ENCODE measurements at regions not wholly inside any gene's neighbourhood (a gene's known extent, or its start where the extent isn't known, plus 50 kb on each side); places are given as distances from the start of the nearest gene placed in this dataset.

- no peaks in the 10 kb centered on the region for H3K79me2 ChIP-seq (replicated peaks; ENCODE audit: insufficient read depth)
- peaks cover 100% of the 10 kb centered on the region for H3K27me3 ChIP-seq (ENCODE audit: insufficient read depth)
- no peaks in the 10 kb centered on the region for H3F3A ChIP-seq (replicated peaks; ENCODE audit: low read depth)
- no peaks in the 10 kb centered on the region for H3K36me3 Mint-ChIP-seq (ENCODE audit: low read depth)
- no peak overlapping the region for H3K27ac ChIP-seq (ENCODE audit: low read depth)
- no peak overlapping the region for H3K4me3 Mint-ChIP-seq
- H3K27me3 Mint-ChIP-seq (ENCODE audit: insufficient read depth, low read depth, poor library complexity) = peaks cover 49% of the 10 kb centered on the region
- 0 out of 2 replicates have a peak overlapping the region, but pooled peaks have one; percentile 13 for H3K4me3 ChIP-seq
- TF ChIP-seq, protein P1, sequence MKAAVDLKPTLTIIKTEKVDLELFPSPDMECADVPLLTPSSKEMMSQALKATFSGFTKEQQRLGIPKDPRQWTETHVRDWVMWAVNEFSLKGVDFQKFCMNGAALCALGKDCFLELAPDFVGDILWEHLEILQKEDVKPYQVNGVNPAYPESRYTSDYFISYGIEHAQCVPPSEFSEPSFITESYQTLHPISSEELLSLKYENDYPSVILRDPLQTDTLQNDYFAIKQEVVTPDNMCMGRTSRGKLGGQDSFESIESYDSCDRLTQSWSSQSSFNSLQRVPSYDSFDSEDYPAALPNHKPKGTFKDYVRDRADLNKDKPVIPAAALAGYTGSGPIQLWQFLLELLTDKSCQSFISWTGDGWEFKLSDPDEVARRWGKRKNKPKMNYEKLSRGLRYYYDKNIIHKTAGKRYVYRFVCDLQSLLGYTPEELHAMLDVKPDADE (IDR thresholded peaks at IDR 0.05) = no peak
- TF ChIP-seq ZNF331 (CRISPR knock-in tag; IDR thresholded peaks at IDR 0.05; ENCODE audit: low read depth) (no peak), NANOG (IDR thresholded peaks at IDR 0.05; ENCODE audit: borderline replicate concordance) (no peak), ZNF114 (CRISPR knock-in tag; IDR thresholded peaks at IDR 0.05) (no peak), JUNB (IDR thresholded peaks at IDR 0.05; ENCODE audit: unreplicated experiment) (no peak), EZH2phosphoT487 (IDR thresholded peaks at IDR 0.05; ENCODE audit: unreplicated experiment) (no peak), CTCF (conservative IDR thresholded peaks at IDR 0.05; ENCODE audit: low read depth in 2 of 2) (no peak), CREB1 (CRISPR knock-in tag; IDR thresholded peaks at IDR 0.05; ENCODE audit: low read depth) (no peak), STAT1 (IDR thresholded peaks at IDR 0.05; ENCODE audit: unreplicated experiment) (no peak), POLR2AphosphoS5 (IDR thresholded peaks at IDR 0.05; ENCODE audit: low read depth) (no peak), EZH2 (IDR thresholded peaks at IDR 0.05; ENCODE audit: low read depth, unreplicated experiment) (no peak)
- DNase-seq (ENCODE audit: low spot score) (peak; percentile 55), ATAC-seq (peak; percentile 82)
- H3K9me2 ChIP-seq (ENCODE audit: insufficient read depth) = no peaks in the 10 kb centered on the region
- H2AFZ ChIP-seq = no peak overlapping the region
- H3K36me3 ChIP-seq (ENCODE audit: insufficient read depth) = no peaks in the 10 kb centered on the region
- peaks cover 13% of the 10 kb centered on the region for H4K20me1 ChIP-seq (replicated peaks; ENCODE audit: insufficient read depth)
- H3K4me2 ChIP-seq = peak overlapping the region; percentile 68
- peaks cover 15% of the 10 kb centered on the region; the same call in 2 of the 3 replicates for H3K4me1 Mint-ChIP-seq
- H3K9me3 Mint-ChIP-seq = no peaks in the 10 kb centered on the region
- H3K27ac Mint-ChIP-seq = no peak overlapping the region
- H3K4me1 ChIP-seq (ENCODE audit: insufficient read depth) = peaks cover 36% of the 10 kb centered on the region
These were observed 203.5 kb downstream of the EPM2A start for GRCh38 chr6:145531822-145532221.

GRCh38 chr6:145532361-145532760 is 203.0 kb downstream of the EPM2A start:
- Mint-ChIP-seq H3K9me3 (no peaks in the 10 kb centered on the region), H3K27me3 (ENCODE audit: insufficient read depth, low read depth, poor library complexity) (peaks cover 49% of the 10 kb centered on the region), H3K4me1 (peaks cover 15% of the 10 kb centered on the region; the same call in 2 of the 3 replicates), H3K4me3 (no peak overlapping the region), H3K27ac (no peak overlapping the region), H3K36me3 (ENCODE audit: low read depth) (no peaks in the 10 kb centered on the region)
- Histone ChIP-seq H3F3A (replicated peaks; ENCODE audit: low read depth) (no peaks in the 10 kb centered on the region), H3K4me2 (peak overlapping the region; percentile 68), H3K79me2 (replicated peaks; ENCODE audit: insufficient read depth) (no peaks in the 10 kb centered on the region), H3K27me3 (ENCODE audit: insufficient read depth) (peaks cover 100% of the 10 kb centered on the region), H3K9me2 (ENCODE audit: insufficient read depth) (no peaks in the 10 kb centered on the region), H3K36me3 (ENCODE audit: insufficient read depth) (no peaks in the 10 kb centered on the region), H3K4me3 (peak overlapping the region; percentile 24; the same call in 1 of the 2 replicates), H2AFZ (no peak overlapping the region), H3K27ac (ENCODE audit: low read depth) (no peak overlapping the region), H3K4me1 (ENCODE audit: insufficient read depth) (peaks cover 36% of the 10 kb centered on the region), H4K20me1 (replicated peaks; ENCODE audit: insufficient read depth) (peaks cover 13% of the 10 kb centered on the region)
- peak; percentile 81 for ATAC-seq
- TF ChIP-seq NANOG (IDR thresholded peaks at IDR 0.05; ENCODE audit: borderline replicate concordance) (peak; percentile 92), CREB1 (CRISPR knock-in tag; IDR thresholded peaks at IDR 0.05; ENCODE audit: low read depth) (no peak)
- TF ChIP-seq, protein P2, sequence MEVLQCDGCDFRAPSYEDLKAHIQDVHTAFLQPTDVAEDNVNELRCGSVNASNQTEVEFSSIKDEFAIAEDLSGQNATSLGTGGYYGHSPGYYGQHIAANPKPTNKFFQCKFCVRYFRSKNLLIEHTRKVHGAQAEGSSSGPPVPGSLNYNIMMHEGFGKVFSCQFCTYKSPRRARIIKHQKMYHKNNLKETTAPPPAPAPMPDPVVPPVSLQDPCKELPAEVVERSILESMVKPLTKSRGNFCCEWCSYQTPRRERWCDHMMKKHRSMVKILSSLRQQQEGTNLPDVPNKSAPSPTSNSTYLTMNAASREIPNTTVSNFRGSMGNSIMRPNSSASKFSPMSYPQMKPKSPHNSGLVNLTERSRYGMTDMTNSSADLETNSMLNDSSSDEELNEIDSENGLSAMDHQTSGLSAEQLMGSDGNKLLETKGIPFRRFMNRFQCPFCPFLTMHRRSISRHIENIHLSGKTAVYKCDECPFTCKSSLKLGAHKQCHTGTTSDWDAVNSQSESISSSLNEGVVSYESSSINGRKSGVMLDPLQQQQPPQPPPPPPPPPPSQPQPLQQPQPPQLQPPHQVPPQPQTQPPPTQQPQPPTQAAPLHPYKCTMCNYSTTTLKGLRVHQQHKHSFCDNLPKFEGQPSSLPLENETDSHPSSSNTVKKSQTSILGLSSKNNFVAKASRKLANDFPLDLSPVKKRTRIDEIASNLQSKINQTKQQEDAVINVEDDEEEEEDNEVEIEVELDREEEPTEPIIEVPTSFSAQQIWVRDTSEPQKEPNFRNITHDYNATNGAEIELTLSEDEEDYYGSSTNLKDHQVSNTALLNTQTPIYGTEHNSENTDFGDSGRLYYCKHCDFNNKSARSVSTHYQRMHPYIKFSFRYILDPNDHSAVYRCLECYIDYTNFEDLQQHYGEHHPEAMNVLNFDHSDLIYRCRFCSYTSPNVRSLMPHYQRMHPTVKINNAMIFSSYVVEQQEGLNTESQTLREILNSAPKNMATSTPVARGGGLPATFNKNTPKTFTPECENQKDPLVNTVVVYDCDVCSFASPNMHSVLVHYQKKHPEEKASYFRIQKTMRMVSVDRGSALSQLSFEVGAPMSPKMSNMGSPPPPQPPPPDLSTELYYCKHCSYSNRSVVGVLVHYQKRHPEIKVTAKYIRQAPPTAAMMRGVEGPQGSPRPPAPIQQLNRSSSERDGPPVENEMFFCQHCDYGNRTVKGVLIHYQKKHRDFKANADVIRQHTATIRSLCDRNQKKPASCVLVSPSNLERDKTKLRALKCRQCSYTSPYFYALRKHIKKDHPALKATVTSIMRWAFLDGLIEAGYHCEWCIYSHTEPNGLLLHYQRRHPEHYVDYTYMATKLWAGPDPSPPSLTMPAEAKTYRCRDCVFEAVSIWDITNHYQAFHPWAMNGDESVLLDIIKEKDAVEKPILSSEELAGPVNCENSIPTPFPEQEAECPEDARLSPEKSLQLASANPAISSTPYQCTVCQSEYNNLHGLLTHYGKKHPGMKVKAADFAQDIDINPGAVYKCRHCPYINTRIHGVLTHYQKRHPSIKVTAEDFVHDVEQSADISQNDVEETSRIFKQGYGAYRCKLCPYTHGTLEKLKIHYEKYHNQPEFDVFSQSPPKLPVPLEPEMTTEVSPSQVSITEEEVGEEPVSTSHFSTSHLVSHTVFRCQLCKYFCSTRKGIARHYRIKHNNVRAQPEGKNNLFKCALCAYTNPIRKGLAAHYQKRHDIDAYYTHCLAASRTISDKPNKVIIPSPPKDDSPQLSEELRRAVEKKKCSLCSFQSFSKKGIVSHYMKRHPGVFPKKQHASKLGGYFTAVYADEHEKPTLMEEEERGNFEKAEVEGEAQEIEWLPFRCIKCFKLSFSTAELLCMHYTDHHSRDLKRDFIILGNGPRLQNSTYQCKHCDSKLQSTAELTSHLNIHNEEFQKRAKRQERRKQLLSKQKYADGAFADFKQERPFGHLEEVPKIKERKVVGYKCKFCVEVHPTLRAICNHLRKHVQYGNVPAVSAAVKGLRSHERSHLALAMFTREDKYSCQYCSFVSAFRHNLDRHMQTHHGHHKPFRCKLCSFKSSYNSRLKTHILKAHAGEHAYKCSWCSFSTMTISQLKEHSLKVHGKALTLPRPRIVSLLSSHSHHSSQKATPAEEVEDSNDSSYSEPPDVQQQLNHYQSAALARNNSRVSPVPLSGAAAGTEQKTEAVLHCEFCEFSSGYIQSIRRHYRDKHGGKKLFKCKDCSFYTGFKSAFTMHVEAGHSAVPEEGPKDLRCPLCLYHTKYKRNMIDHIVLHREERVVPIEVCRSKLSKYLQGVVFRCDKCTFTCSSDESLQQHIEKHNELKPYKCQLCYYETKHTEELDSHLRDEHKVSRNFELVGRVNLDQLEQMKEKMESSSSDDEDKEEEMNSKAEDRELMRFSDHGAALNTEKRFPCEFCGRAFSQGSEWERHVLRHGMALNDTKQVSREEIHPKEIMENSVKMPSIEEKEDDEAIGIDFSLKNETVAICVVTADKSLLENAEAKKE (CRISPR knock-in tag; IDR thresholded peaks at IDR 0.05) = no peak
- DNase-seq (ENCODE audit: low spot score) = peak; percentile 62

All from GM23338 (cell line).